Activated CD4-positive, alpha-beta T cell treated with anti-CD3 and anti-CD28 coated beads, Interleukin-2, amount 50 U/mL, for 48 hours (primary cell): ENCODE measurements at regions not wholly inside any gene's neighbourhood (a gene's known extent, or its start where the extent isn't known, plus 50 kb on each side); places are given as distances from the start of the nearest gene placed in this dataset.
"Not testable (repeated sequence)": the region's sequence is repeated elsewhere in the genome, so short reads cannot be mapped to it uniquely, and the experiment has no call there.

ENCODE experiments used
- DNase-seq, 2 experiments: peaks; one replicate each; pipeline ENCODE4 v3.0.0-alpha.2; 2020

DNA sequence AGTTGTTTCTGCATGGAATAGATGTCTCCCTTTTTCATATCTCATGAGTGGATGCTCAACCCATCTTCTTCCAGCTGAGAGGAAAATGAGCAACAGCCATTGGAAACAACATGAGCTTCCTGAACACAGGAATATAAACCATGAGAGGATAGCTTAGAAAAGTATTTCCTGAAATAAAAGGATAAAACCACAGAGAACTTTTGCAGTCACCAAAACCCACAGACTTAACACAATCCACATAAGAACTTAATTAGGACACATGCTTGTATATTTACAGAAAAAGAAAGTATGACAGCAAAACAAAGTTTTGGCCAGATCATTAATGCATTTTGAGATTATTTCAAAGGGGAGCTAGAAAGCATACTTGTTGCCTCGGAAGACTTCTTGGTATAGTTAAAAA is 180.5 kb upstream of the RASGRP1 start:
- no peak for DNase-seq

DNA sequence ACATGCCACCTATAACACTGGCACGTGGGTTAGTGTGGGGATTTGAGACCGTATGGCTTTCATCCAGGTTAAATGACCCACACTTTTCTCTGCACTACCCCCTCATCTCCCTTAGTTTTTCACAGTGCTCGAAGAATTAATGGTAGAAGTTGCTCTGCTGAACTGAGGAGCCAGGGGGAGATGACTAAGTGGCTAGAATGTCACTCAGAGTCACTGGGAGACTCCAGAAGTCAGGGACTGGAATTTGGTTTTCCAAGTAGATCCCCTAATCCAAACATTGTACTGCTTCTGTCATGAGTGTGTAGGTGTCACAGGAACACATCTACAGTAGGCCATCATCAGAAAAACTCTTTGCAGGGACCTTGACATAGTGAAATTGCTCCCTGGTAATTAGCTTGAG is 181.0 kb upstream of the RASGRP1 start:
- DNase-seq = no peak

DNA sequence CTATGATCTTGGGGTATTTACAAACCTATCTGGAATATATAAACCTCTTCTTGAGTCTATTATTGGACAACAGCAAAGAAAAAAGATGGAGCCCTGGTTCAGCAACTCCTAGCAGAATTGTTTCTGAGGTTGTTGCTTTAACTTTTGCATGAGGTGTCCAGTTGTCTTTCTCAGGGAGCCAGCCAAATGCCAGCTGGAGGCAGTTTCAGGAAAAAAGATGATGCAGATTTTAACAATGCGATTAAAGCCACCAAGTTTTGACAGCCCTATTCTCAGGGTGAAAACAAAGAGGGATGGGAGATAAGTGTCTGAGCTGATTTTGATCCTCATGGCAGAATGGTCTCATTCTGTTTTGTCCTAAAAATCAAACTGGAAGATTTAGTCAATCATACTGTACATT is 181.6 kb upstream of the RASGRP1 start:
- no peak for DNase-seq

DNA sequence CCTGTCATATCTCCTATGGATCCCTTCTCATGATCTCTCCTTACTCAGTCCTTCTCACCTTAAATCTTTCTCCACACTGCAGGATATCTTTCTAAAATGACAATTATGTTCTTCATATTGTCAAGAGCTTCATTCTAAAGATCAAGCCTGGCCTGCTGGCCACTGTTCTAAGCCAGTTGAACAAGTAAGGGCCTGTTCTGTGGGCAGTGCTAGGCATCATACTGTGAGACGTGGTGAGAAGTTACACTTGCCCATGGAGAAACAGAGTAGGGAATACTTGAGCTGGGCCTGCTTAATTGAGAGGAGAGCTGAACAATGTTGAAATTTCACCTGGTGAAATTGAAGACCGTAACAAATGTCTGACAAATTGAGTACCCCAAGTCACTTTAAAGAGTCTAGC is 184.1 kb upstream of the RASGRP1 start:
- DNase-seq = no peak

DNA sequence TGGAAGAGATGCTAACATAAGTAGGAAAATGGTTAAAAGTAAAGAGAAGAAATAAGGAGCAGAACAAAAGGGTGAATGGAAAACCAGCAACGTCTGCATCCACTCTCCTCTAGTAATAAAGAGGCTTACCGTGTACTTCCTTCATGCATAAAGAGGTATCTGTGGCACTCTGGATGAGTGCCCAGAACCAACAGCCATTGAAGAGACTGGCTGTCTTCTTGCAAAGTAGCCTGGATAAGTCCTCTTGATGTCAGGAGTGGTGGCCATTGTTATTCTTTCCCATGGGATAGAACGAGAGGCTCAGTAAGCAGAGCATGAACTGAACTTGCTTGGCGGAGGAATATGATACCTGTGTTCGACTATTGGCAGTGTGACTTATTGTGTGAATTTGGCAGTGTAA is 186.2 kb upstream of the RASGRP1 start:
- DNase-seq = no peak

DNA sequence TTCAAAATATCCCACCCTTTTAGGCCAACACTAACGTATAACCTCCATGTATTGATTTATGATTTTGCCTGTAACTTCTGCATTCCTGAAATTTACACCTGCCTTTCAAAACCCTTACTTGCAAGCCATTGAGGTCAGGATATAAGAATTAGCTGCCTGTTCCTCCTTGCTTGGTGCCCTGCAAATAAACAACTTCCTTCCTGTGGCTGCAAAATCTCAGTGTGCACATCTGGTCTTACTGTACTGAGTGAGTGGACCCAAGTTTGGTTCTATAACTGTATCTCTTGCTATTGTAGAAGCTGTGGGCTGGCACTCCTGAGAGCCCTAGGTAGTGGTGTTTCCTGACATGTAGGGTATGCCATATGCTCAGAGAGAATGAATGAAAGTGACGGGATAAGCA is 191.1 kb upstream of the RASGRP1 start:
- DNase-seq = no peak

- no peak for DNase-seq
Observed at GRCh38 chr15:38756441-38756840, 191.8 kb upstream of the RASGRP1 start.

- DNase-seq = no peak
Observed at GRCh38 chr15:38758043-38758442, 193.4 kb upstream of the RASGRP1 start.

DNA sequence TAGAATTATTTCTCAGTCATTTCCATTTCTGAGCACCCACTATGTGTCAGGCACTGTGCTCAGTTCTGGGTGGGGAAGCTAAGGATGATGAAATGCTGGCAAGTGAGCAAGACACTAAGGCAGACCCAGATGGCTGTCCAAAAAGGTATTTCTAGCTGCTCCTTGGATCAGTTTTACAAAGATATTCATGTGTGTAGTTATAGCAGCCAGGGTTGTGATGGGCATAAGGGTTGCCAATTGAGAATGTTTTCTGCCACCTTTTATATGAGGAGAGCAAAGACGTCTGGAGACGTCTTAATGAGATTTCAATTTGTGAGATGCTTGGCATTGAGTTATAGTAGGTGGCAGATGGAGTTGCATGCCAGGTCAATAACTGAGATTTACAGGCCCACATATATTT is 197.1 kb upstream of the RASGRP1 start:
- no peak for DNase-seq

DNA sequence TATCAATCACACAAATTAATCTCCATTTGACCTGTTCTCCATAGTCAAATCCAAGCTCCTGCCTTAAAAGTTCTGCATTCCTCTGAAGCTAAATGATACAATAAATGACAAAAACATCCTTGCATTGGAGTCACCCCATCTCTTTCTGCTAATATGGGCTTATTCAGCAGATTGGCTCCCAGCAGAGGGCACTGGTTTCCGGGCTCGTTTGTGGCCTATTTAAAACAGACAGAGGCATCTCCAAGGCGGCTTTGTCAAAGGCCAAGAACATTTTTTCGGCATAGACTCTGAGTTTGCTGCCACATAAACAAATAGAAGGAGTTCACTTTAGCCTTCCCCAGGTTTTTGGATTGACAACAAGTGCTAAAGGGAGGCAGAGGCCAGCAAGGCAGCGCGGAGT is 204.4 kb upstream of the RASGRP1 start:
- no peak for DNase-seq

- DNase-seq = no peak
Observed at GRCh38 chr15:38769492-38769891, 204.9 kb upstream of the RASGRP1 start.

DNA sequence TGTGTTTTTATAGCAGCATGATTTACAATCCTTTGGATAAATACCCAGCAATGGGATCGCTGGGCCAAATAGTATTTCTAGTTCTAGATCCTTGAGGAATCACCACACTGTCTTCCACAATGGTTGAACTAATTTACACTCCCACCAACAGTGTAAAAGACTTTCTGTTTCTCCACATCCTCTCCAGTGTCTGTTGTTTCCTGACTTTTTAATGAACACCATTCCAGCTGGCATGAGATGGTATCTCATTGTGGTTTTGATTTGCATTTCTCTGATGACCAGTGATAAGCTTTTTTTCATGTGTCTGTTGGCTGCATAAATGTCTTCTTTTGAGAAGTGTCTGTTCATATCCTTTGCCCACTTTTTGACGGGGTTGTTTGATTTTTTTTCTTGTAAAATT is 209.5 kb upstream of the RASGRP1 start:
- DNase-seq = not testable (repeated sequence)

DNA sequence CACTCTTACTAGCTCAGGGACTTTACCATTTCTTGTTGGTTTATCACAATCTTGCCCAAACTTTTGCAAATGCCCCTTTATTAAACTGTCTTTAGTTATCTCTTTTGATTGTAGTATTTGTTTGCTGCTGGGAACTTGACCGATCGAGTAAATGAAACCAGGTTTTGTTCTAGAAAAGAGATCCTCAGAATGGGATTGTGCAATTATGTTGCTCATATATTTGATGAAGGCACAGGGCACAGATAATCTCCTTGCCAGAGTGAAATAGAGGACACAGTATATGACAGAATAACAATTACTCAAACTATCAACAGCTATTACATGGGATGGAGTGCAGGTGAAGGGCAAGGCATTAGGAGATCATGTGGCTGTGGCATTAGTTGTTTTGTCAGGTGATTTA is 216.6 kb upstream of the RASGRP1 start:
- DNase-seq = no peak

DNA sequence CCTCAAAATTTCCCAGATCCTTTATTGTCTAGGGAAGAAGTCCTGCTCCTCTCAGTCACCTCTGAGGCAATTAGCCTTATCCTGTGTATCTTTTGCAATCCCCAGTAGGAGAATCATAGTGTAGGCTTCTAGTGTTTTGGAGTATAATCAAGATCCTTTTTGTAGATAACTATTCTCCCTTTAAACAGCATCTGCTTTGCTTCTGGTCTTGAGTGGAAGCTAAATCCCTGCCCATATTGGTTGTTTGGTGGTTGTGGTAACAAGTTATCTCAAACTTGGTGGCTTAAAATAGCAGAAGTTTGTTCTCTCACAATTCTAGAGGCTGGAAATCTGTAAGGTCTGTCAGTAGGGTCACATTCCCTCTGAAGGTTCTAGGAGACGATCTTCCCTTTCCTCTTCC is 217.5 kb upstream of the RASGRP1 start:
- no peak for DNase-seq

DNA sequence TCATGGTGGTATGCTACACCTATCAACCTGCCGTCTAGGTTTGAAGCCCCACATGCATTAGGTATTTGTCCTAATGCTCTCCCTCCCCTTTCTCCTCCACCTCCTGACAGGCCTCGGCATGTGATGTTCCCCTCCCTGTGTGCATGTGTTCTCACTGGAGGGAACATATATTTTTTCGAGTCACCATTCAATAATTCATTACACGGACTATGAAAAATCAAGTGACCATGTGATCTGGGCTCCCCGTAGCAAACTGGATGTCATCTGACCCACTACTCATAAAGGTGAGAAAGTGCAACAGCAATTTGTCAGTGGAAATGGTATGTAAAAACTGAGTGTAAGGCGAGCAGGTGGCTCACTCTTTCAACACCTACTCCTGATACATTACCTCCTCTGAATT is 224.3 kb upstream of the RASGRP1 start:
- no peak for DNase-seq

DNA sequence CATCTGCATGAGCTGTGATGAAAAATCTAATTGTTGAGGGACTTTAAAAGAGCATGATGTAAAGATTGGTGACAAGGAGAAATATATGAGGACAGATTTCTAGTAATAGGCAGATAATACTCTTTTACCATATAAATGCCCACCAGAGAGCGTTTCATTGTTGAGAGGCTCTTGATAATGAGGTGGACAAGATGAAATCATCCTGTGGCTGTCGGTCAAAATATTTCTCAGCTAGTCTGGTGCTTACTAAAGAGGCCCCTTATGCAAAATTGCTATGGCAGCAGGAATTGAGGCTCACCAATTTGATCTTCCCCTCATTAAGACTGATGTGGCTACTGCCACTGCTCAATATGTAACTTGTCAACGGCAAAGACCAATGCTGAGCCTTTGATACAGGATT is 225.0 kb upstream of the RASGRP1 start:
- no peak for DNase-seq

- DNase-seq = no peak
Observed at GRCh38 chr15:38793206-38793810, 228.7 kb upstream of the RASGRP1 start.

DNA sequence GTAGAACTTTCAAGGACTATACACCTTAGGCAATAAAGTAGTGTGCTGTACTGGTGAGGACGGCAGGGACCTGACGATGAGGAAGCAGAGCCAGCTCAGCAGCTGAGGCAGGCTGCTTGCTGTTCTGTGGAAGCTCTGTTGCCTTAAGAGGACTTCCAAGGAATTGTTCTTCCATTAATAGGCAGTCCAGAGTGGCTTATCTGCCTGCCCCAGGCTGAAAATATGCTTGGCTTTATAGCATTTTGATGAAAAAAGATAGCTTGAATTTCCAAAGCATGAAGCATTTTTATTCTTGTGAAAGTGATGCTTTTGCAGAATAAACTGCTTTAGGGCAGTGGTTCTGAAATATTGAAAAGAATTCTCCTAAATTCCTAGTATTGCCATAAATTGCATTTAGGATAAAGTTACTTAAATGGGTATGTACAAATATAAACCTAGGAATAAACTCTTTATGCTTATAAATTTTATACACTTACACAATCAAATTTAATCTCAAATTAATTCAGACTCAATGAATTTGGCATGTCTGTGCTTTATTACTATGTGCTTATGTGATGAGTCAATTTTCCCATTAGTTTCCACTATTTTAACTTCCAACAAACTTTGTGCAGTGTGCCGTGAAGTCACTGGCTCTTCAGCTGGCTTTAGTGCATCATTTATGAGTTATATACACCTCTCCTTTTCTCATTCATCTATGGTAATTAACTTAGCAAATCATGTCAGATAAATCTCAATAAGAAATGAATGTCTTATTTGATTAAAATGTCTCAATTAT is 231.0 kb upstream of the RASGRP1 start:
- no peak for DNase-seq

GRCh38 chr15:38796589-38796988 is 232.0 kb upstream of the RASGRP1 start:
- no peak for DNase-seq

GRCh38 chr15:38797506-38797905 is 232.9 kb upstream of the RASGRP1 start:
- not testable (repeated sequence) for DNase-seq

GRCh38 chr15:38799202-38799601 is 234.6 kb upstream of the RASGRP1 start:
- not testable (repeated sequence) for DNase-seq

DNA sequence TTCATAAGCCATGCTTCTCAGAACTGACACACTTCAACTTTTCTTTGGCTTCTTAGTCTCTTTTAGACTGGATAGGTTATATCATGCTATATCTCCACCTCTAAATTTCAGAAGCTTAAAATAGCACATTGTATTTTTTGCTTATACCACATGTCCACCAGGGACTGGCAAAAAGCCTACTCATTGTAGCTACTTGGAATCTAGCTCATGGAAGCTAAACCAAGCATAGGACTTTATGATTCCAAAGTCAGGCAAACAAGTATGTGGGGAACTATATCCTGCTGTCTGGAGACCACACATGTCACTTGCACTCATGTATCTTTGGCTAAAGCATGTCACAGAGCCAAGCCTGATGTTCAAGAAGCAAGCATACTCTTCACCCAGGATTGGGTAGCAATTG is 245.0 kb upstream of the RASGRP1 start:
- DNase-seq = no peak

- no peak for DNase-seq
Observed at GRCh38 chr15:38810686-38811085, 246.1 kb upstream of the RASGRP1 start.

GRCh38 chr15:38814254-38814653 is 249.6 kb upstream of the RASGRP1 start:
- not testable (repeated sequence) for DNase-seq

- DNase-seq = no peak
Observed at GRCh38 chr15:38814891-38815290, 250.3 kb upstream of the RASGRP1 start.
